CD4-positive, CD25-positive, alpha-beta regulatory T cell (primary cell): ENCODE measurements at regions not wholly inside any gene's neighbourhood (a gene's known extent, or its start where the extent isn't known, plus 50 kb on each side); places are given as distances from the start of the nearest gene placed in this dataset.
A peak's percentile ranks its signal among the peaks of the same experiment; 100 is the strongest.

Experiments
- ATAC-seq, 2 donors: fragments of 150-1000 bp; cut with Tn5 transposase; one replicate each; pipeline ENCODE4 v1.10.0; 2021; ENCODE audit warnings: low read depth in 2 of 2, moderate number of reproducible peaks in 2 of 2, moderate library complexity in 1 of 2
- DNase-seq, 3 donors: peaks; one replicate each; pipeline versions ENCODE4 v3.0.0 to v3.0.0-alpha.2; 2012 to 2022; ENCODE audit warnings: mixed read lengths in 1 of 3
- H3K27ac ChIP-seq: one replicate; pipeline ENCODE4 v1.7.0; 2013; ENCODE audit warnings: mild to moderate bottlenecking, low read length; ENCODE audit not compliant: insufficient read depth, poor library complexity, severe bottlenecking
- H3K27me3 ChIP-seq: one replicate; pipeline ENCODE4 v1.7.0; 2013; ENCODE audit warnings: low read length; ENCODE audit not compliant: control insufficient read depth, insufficient read depth
- H3K36me3 ChIP-seq: one replicate; pipeline ENCODE4 v1.7.0; 2013; ENCODE audit warnings: mild to moderate bottlenecking, low read length, moderate library complexity; ENCODE audit not compliant: control insufficient read depth, insufficient read depth
- H3K4me1 ChIP-seq: 2 replicates; pipeline ENCODE4 v1.7.0; 2013; ENCODE audit warnings: mild to moderate bottlenecking, low read length; ENCODE audit not compliant: insufficient read depth, control insufficient read depth, poor library complexity, severe bottlenecking
- H3K4me3 ChIP-seq: one replicate; pipeline ENCODE4 v1.7.0; 2013; ENCODE audit warnings: low read depth, mild to moderate bottlenecking, low read length, moderate library complexity
- H3K9me3 ChIP-seq, 2 experiments: 1 replicate in 1 of 2; 2 replicates in 1 of 2; pipeline ENCODE4 v1.7.0; 2013; ENCODE audit warnings: low read length in 2 of 2, mild to moderate bottlenecking in 1 of 2, moderate library complexity in 1 of 2; ENCODE audit not compliant: control insufficient read depth in 2 of 2
- H3K27ac Mint-ChIP-seq, 3 donors: one replicate each; pipeline ENCODE4 v1.8.0; 2020 to 2022; ENCODE audit warnings: mild to moderate bottlenecking in 3 of 3, mixed read lengths in 3 of 3, moderate library complexity in 2 of 3
- H3K27me3 Mint-ChIP-seq: one replicate; pipeline ENCODE4 v1.8.0; 2022; ENCODE audit warnings: mild to moderate bottlenecking, mixed read lengths
- H3K36me3 Mint-ChIP-seq: one replicate; pipeline ENCODE4 v1.8.0; 2020; ENCODE audit warnings: mixed read lengths
- H3K4me1 Mint-ChIP-seq, 4 donors: one replicate each; pipeline ENCODE4 v1.8.0; 2020 to 2022; ENCODE audit warnings: mixed read lengths in 4 of 4, mild to moderate bottlenecking in 1 of 4
- H3K4me3 Mint-ChIP-seq, 4 donors: one replicate each; pipeline ENCODE4 v1.8.0; 2020 to 2022; ENCODE audit warnings: mild to moderate bottlenecking in 4 of 4, mixed read lengths in 4 of 4, moderate library complexity in 3 of 4
- H3K9me3 Mint-ChIP-seq, 7 donors: one replicate each; pipeline ENCODE4 v1.8.0; 2020 to 2022; ENCODE audit warnings: mixed read lengths in 7 of 7, mild to moderate bottlenecking in 3 of 7, moderate library complexity in 2 of 7

- H3K9me3 ChIP-seq, result no peaks in the 10 kb centered on the region
- no peak for DNase-seq
- Mint-ChIP-seq H3K27me3 (no peaks in the 10 kb centered on the region), H3K36me3 (no peaks in the 10 kb centered on the region), H3K4me3 (no peak overlapping the region), H3K27ac (no peak overlapping the region), H3K9me3 (peaks cover 0 to 2% (median 0%) of the 10 kb centered on the region in 7 donors), H3K4me1 (no peaks in the 10 kb centered on the region)
- no peaks in the 10 kb centered on the region for H3K36me3 ChIP-seq
- no peaks in the 10 kb centered on the region for H3K4me1 ChIP-seq
- H3K27ac ChIP-seq, result no peak overlapping the region
- no peak overlapping the region for H3K4me3 ChIP-seq
- H3K27me3 ChIP-seq, result no peaks in the 10 kb centered on the region
- ATAC-seq, result no peak
These were observed 298.0 kb upstream of the RBMS3 start for GRCh38 chr3:28982906-28983305.

GRCh38 chr3:28986922-28987321 is 293.9 kb upstream of the RBMS3 start:
- no peaks in the 10 kb centered on the region for H3K36me3 Mint-ChIP-seq
- Histone ChIP-seq H3K36me3 (no peaks in the 10 kb centered on the region), H3K9me3 (no peaks in the 10 kb centered on the region), H3K27me3 (no peaks in the 10 kb centered on the region), H3K4me1 (no peaks in the 10 kb centered on the region), H3K27ac (no peak overlapping the region), H3K4me3 (no peak overlapping the region)
- H3K27ac Mint-ChIP-seq, result no peak overlapping the region
- H3K4me3 Mint-ChIP-seq, result no peak overlapping the region
- DNase-seq (no peak), ATAC-seq (no peak)
- H3K9me3 Mint-ChIP-seq, result peaks cover 0 to 4% (median 0%) of the 10 kb centered on the region in 7 donors
- H3K27me3 Mint-ChIP-seq, result no peaks in the 10 kb centered on the region
- H3K4me1 Mint-ChIP-seq, result peaks cover 0 to 4% (median 1%) of the 10 kb centered on the region in 4 donors

- H3K27me3 Mint-ChIP-seq, result no peaks in the 10 kb centered on the region
- H3K36me3 Mint-ChIP-seq, result no peaks in the 10 kb centered on the region
- no peak overlapping the region for H3K4me3 ChIP-seq
- ATAC-seq, result peak in 1 of 2 donors; percentile 36
- peaks cover 0 to 4% (median 1%) of the 10 kb centered on the region in 4 donors for H3K4me1 Mint-ChIP-seq
- H3K27me3 ChIP-seq, result no peaks in the 10 kb centered on the region
- H3K9me3 Mint-ChIP-seq, result peaks cover 0 to 4% (median 0%) of the 10 kb centered on the region in 7 donors
- no peaks in the 10 kb centered on the region for H3K9me3 ChIP-seq
- no peaks in the 10 kb centered on the region for H3K36me3 ChIP-seq
- DNase-seq, result peak in 1 of 3 donors; percentile 2
- H3K27ac ChIP-seq, result no peak overlapping the region
- H3K4me1 ChIP-seq, result no peaks in the 10 kb centered on the region
- no peak overlapping the region for H3K4me3 Mint-ChIP-seq
- no peak overlapping the region for H3K27ac Mint-ChIP-seq
These were observed 291.2 kb upstream of the RBMS3 start for GRCh38 chr3:28989646-28990089.

- ATAC-seq, result no peak
These were observed 286.5 kb upstream of the RBMS3 start for GRCh38 chr3:28994161-28994905.

GRCh38 chr3:29004885-29005599 is 275.8 kb upstream of the RBMS3 start:
- H3K36me3 ChIP-seq, result no peaks in the 10 kb centered on the region
- Mint-ChIP-seq H3K9me3 (peaks cover 0 to 2% (median 0%) of the 10 kb centered on the region in 7 donors), H3K36me3 (no peaks in the 10 kb centered on the region), H3K27me3 (no peaks in the 10 kb centered on the region), H3K27ac (no peak overlapping the region), H3K4me1 (no peaks in the 10 kb centered on the region), H3K4me3 (no peak overlapping the region)
- H3K9me3 ChIP-seq, result no peaks in the 10 kb centered on the region
- peak in 1 of 3 donors; percentile 31 for DNase-seq
- H3K4me3 ChIP-seq, result no peak overlapping the region
- no peaks in the 10 kb centered on the region for H3K4me1 ChIP-seq
- ATAC-seq, result no peak
- no peak overlapping the region for H3K27ac ChIP-seq
- no peaks in the 10 kb centered on the region for H3K27me3 ChIP-seq

More at GRCh38 chr3:28994161-28994905, 286.5 kb upstream of the RBMS3 start:
- H3K36me3 Mint-ChIP-seq, result no peaks in the 10 kb centered on the region
- H3K4me3 Mint-ChIP-seq, result no peak overlapping the region
- no peaks in the 10 kb centered on the region for H3K27me3 Mint-ChIP-seq
- H3K4me1 ChIP-seq, result no peaks in the 10 kb centered on the region
- no peak overlapping the region for H3K4me3 ChIP-seq
- no peaks in the 10 kb centered on the region for H3K36me3 ChIP-seq
- peaks cover 0 to 4% (median 1%) of the 10 kb centered on the region in 4 donors for H3K4me1 Mint-ChIP-seq
- no peaks in the 10 kb centered on the region for H3K27me3 ChIP-seq
- no peaks in the 10 kb centered on the region for H3K9me3 ChIP-seq
- no peak overlapping the region for H3K27ac Mint-ChIP-seq
- DNase-seq, result no peak
- no peak overlapping the region for H3K27ac ChIP-seq
- peaks cover 0 to 9% (median 3%) of the 10 kb centered on the region in 7 donors for H3K9me3 Mint-ChIP-seq

- Histone ChIP-seq H3K4me1 (no peaks in the 10 kb centered on the region), H3K36me3 (no peaks in the 10 kb centered on the region), H3K27ac (no peak overlapping the region), H3K27me3 (no peaks in the 10 kb centered on the region), H3K9me3 (no peaks in the 10 kb centered on the region), H3K4me3 (no peak overlapping the region)
- H3K4me3 Mint-ChIP-seq, result no peak overlapping the region
- ATAC-seq (no peak), DNase-seq (no peak)
- no peaks in the 10 kb centered on the region for H3K36me3 Mint-ChIP-seq
- no peaks in the 10 kb centered on the region for H3K4me1 Mint-ChIP-seq
- peaks cover 0 to 2% (median 0%) of the 10 kb centered on the region in 7 donors for H3K9me3 Mint-ChIP-seq
- H3K27me3 Mint-ChIP-seq, result no peaks in the 10 kb centered on the region
- no peak overlapping the region for H3K27ac Mint-ChIP-seq
These were observed 275.0 kb upstream of the RBMS3 start for GRCh38 chr3:29005862-29006261.

GRCh38 chr3:29011441-29011840 is 269.4 kb upstream of the RBMS3 start:
- no peaks in the 10 kb centered on the region for H3K36me3 Mint-ChIP-seq
- H3K27me3 Mint-ChIP-seq, result no peaks in the 10 kb centered on the region
- no peak overlapping the region for H3K4me3 Mint-ChIP-seq
- Histone ChIP-seq H3K4me3 (no peak overlapping the region), H3K9me3 (no peaks in the 10 kb centered on the region), H3K4me1 (no peaks in the 10 kb centered on the region), H3K36me3 (no peaks in the 10 kb centered on the region), H3K27ac (no peak overlapping the region), H3K27me3 (no peaks in the 10 kb centered on the region)
- no peak overlapping the region for H3K27ac Mint-ChIP-seq
- no peak for DNase-seq
- no peak for ATAC-seq
- no peaks in the 10 kb centered on the region for H3K9me3 Mint-ChIP-seq
- no peaks in the 10 kb centered on the region for H3K4me1 Mint-ChIP-seq
